Dermis microvascular lymphatic vessel endothelial cell (primary cell): ENCODE measurements at regions not wholly inside any gene's neighbourhood (a gene's known extent, or its start where the extent isn't known, plus 50 kb on each side); places are given as distances from the start of the nearest gene placed in this dataset.
"Not testable (repeated sequence)": the region's sequence is repeated elsewhere in the genome, so short reads cannot be mapped to it uniquely, and the experiment has no call there.

ENCODE experiments used
- DNase-seq, 2 donors: peaks; one replicate each; pipeline versions ENCODE4 v3.0.0 to v3.0.0-alpha.2; 2010; ENCODE audit warnings: low read depth in 2 of 2

DNA sequence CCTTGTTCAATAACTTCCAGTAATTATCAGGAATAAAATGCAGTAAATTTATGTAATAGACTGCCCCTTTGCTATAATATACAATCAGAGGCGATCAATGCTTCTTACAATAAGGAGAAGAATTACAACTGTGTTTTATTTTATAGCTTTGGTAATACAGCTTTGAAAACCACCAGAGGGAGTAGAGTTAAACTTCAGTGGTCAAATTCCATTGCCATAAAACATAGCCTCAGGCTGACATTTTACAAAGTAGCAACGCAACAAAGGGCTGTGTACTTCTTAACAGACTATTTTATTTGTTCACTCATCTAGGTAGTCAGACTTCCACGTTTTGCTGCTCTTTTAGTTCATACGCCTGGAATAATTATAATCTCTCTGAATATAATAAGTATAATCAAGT, 58.5 kb downstream of the TEX13C start:
- DNase-seq: no peak

DNA sequence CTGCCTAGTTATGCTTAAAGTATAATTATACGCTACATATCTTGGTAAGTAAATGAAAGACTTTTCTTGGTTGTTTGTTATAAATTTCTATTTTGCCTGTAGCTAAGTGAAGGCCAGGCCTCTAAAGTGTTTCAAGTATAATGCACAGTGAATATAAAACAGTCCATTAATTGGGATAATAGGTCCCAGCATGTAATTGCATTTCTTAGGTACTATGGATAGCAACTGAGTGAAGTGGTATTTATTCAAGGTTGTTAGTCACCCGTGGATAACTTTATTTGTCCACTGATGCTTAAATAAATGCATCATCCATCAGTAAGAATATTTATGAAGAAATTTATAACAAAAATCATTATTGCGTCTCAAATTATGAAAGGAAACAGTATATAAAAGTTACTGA, 59.1 kb downstream of the TEX13C start:
- DNase-seq: no peak

DNA sequence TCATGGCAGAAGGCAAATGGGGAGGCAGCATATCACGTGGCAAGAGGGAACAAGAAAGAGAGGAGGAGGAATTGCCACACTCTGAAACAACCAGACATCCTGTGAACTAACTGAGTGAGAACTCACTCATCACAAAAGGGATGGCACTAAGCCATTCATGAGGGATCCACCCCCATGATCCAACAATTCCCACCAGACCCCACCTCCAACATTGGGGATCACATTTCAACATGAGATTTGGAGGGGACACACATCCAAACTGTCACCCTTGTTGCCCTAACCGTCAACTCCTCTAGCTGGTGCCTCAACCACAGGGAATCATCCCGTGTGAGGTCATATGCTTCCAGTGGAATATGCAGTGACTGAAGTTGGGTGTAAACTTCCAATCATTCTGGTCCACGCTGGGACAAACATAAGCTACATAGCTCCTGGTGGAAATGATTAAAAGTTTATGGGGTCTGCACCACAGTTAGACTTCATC, 62.5 kb downstream of the TEX13C start:
- no peak for DNase-seq

GRCh38 chrX:125382889-125383288, 63.2 kb downstream of the TEX13C start:
- no peak for DNase-seq

- DNase-seq: no peak
Observed at GRCh38 chrX:125384867-125385266, 65.2 kb downstream of the TEX13C start.

- DNase-seq: no peak
Observed at GRCh38 chrX:125387945-125388344, 68.3 kb downstream of the TEX13C start.

GRCh38 chrX:125394449-125394848, 74.8 kb downstream of the TEX13C start:
- DNase-seq: no peak

DNA sequence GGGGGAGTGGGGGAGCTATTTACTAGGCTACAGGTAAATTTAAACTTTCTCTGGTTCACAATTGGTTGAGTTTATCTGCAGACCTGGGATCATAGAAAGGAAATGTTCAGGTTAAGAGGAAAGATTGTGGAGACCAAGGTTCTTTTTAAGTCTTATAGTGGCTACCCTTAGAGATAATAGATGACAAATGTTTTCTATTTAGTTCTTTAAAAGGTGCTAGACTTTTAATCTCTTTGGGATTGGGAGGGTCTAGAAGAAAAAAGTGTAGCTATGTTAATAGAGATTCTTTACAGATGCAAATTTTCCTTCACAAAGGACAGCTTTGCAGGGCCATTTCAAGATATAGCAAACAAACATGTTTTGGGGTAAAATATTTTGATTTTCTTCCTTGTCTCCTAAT, 76.0 kb downstream of the TEX13C start:
- no peak for DNase-seq

- DNase-seq: no peak
Observed at GRCh38 chrX:125398959-125399440, 79.3 kb downstream of the TEX13C start.

DNA sequence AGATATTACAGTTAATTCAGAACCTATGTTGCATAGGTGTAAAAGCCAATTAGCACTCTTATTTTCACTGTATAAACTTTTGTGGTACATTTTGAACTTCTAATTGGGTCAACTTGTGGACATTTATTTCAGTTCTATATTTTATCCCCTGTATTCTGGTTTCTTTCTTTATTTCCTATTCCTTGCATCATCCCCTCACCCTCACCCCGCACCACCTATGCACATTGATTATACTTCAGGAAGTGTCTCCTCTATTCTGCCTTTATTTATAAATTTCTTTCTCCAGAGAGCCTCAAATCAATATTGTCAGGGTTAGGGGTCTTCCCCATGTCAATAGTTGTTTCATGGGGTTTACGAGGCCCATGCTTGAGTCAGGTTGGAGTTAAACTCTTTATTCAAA, 83.1 kb downstream of the TEX13C start:
- DNase-seq: no peak

DNA sequence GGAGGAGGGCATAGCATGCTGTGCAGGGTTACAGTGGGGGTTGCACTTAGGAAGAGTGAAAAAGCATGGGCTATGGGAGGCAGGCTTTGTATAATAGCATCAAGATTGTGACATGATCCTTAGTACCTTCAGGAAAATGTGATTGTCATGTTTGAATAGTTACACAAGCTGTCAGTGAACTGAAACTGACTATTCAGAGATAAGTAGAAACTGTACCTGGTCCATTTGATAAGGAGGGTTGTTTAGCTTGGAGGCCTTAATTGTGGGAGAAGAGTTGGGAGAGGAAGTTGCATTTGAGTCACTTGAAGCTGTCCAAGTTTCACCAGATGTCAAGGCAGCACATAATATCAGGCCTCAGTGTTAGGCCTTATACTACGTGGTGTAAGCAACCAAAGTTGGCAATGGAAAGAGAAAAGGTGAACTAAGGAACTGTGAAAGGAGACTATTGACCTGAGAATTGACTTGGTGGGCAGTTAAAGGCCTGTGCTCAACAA, 85.0 kb downstream of the TEX13C start:
- DNase-seq: no peak

DNA sequence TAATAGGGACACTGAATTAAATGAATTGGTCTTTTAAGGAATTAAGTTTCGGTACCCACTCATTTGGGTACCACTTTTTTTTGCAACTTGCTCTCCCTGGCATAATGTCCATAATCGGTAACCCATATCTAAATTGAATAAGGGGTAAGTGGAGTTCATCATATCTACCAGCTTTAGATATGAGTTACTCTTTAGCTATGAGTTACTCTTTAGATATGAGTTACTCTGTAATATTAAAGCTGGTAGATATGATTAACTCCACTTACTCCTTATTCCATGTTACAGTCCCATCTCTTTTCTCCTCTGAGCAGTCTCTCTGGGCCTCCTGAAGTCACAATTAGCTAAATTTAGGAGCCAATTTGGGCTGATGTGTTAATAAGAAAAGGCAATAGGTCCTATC, 85.7 kb downstream of the TEX13C start:
- DNase-seq: no peak

- DNase-seq: no peak
Observed at GRCh38 chrX:125407314-125407713, 87.6 kb downstream of the TEX13C start.

- DNase-seq: no peak
Observed at GRCh38 chrX:125420809-125421208, 101.1 kb downstream of the TEX13C start.

DNA sequence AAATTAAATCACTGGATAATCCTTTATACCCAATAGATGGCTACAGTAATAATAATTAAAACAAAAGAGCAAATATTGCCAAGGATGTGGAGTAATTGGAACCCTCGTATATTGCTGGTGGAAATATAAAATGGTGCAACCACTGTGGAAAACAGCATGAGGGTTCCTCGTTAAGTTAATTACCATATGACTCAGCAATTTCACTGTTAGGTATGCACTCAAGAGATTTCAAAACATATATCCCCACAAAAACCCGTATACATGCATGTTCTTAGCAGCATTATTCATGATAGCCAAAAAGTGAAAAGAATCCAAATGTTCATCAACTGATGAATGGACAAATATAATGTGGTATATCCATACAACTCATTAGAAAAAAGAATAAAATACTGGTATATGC, 103.3 kb downstream of the TEX13C start:
- no peak for DNase-seq

GRCh38 chrX:125424536-125424935, 104.9 kb downstream of the TEX13C start:
- DNase-seq: no peak

DNA sequence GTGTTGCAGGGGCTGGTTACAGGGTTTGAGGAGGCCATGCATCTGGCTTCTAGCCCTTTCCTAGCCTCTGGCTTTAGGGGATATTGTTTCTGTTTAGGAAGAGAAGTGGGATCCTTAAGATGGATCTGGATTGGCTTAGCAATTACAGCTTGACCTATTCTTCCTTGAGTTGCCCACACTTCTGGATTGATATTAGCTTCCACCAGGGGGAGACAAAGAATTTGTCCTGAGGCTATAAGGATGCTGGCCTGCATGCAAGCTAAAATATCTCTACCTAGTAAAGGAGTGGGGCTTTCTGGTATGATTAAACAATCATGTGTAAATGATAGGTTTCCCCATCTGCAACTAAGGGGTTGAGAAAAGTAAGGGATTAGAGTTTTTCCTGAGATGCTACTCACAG, 117.2 kb downstream of the TEX13C start:
- DNase-seq: no peak

DNA sequence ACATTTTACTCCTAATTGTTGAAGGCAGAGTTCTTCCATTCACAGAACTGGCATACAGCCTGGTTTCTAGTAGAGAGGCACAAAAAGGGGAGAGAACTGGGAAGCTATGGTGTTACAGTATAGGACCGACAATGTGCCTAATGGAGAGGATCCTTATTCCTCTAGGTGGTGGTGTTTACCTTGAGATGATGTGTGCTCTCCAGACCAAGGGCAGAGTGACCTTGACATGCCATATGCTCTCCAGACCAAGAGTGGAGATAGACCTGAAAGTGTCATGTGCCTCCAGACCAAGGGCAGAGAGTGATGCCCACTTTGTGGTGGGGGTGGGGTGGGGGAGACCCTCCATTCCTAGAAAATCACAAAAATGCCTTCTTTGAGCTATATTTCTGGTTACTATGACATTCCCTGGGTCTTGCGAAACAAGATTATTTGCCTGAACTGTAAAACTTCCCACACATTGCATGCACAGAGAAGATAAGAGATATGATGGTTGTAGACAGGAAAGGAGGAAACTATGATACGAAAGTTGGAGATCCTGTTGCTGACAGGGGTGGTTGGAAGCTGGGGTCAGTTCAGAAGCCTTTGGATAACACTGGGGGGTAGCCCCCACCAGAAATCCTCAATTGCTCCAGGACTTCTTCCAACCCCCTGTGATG, 119.7 kb downstream of the TEX13C start:
- DNase-seq: no peak

DNA sequence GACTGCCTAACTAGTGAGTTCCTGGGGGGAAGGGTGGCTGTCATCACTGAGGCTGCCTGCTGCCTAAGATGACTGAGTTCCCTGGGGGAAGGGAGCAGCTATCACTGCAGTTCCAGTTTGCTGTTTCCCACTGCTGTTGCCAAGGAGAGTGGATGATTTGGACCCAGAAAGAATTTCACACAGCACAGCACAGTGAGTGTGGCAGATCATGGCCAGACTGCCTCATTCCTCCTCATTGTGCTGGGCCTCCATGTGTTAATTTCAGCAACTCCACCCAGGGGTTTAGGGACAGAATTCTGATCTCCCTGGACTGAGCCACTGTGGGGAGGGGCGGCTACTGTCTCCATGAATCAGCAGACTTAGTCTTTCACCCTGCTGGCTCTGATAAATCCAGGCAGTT, 125.0 kb downstream of the TEX13C start:
- no peak for DNase-seq

DNA sequence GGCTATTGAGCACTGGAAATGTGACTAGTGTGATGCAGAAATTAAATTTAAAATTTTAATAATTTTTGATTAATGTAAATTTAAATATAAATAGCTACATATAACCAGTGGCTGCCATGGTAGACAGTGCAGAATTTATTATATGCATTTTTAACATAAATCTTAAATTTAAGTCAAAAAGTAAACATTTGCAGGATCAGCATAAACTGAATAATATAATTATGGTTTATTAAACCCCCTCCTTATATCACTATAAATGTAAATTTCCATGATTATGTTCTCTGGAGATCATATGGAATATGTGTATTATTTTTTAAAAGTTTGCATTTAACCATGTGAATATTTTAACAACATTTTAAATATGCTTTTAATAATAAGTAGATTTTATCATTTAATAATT, 155.8 kb downstream of the TEX13C start:
- no peak for DNase-seq

GRCh38 chrX:125492439-125492838, 172.8 kb downstream of the TEX13C start:
- DNase-seq: no peak

- not testable (repeated sequence) for DNase-seq
Observed at GRCh38 chrX:125493004-125493403, 173.3 kb downstream of the TEX13C start.

- no peak for DNase-seq
Observed at GRCh38 chrX:125497667-125498066, 178.0 kb downstream of the TEX13C start.

- no peak for DNase-seq
Observed at GRCh38 chrX:125503769-125504168, 184.1 kb downstream of the TEX13C start.
